Lung (tissue), 11 donors: ENCODE measurements at regions not wholly inside any gene's neighbourhood (a gene's known extent, or its start where the extent isn't known, plus 50 kb on each side); places are given as distances from the start of the nearest gene placed in this dataset.

Source experiments
- ATAC-seq: fragments of 200-7000 bp; cut with Tn5 transposase; one replicate; pipeline ENCODE4 v1.9.1; 2020; ENCODE audit warnings: moderate number of reproducible peaks; ENCODE audit not compliant: insufficient read depth, low FRiP score
- DNase-seq, 3 donors: peaks; one replicate each; pipeline ENCODE4 v3.0.0-alpha.2; 2013 to 2017
- H3K27ac ChIP-seq, 2 donors: one replicate each; pipeline ENCODE4 v1.5.1; 2013; ENCODE audit warnings: mild to moderate bottlenecking in 2 of 2, moderate library complexity in 2 of 2, control low read depth in 1 of 2, inconsistent platforms in 1 of 2, low read depth in 1 of 2, low read length in 1 of 2
- H3K27me3 ChIP-seq, 3 donors: one replicate each; pipeline ENCODE4 v1.5.1; 2013; ENCODE audit warnings: low read length in 2 of 3; ENCODE audit not compliant: control insufficient read depth in 3 of 3, insufficient read depth in 3 of 3
- H3K36me3 ChIP-seq, 4 donors: one replicate each; pipeline ENCODE4 v1.5.1; 2013; ENCODE audit warnings: low read length in 4 of 4, mild to moderate bottlenecking in 1 of 4, moderate library complexity in 1 of 4; ENCODE audit not compliant: control insufficient read depth in 4 of 4, insufficient read depth in 4 of 4
- H3K4me1 ChIP-seq, 5 donors: one replicate each; pipeline ENCODE4 v1.5.1; 2013; ENCODE audit warnings: low read length in 5 of 5, mild to moderate bottlenecking in 2 of 5, moderate library complexity in 1 of 5; ENCODE audit not compliant: control insufficient read depth in 5 of 5, insufficient read depth in 5 of 5
- H3K4me3 ChIP-seq: one replicate; pipeline ENCODE4 v1.5.1; 2013; ENCODE audit warnings: mild to moderate bottlenecking, control low read depth, moderate library complexity
- H3K9ac ChIP-seq, 2 donors: one replicate each; pipeline ENCODE4 v1.5.1; 2013; ENCODE audit warnings: low read length in 2 of 2, control low read depth in 1 of 2; ENCODE audit not compliant: insufficient read depth in 1 of 2
- H3K9me3 ChIP-seq, 4 donors: one replicate each; pipeline ENCODE4 v1.5.1; 2013; ENCODE audit warnings: low read length in 3 of 4, mild to moderate bottlenecking in 1 of 4, moderate library complexity in 1 of 4; ENCODE audit not compliant: control insufficient read depth in 4 of 4, insufficient read depth in 3 of 4
- WGBS, 2 donors: extraction: QIAGEN DNeasy Blood & Tissue Kit; methylation state at CpG; one replicate each; pipeline ENCODE4 v1.1.7; 2013; 5-methylcytosine and 5-hydroxymethylcytosine counted together
- TF ChIP-seq, protein P1 (sequence below): IDR thresholded peaks from 2 replicates; pipeline ENCODE4 v1.5.1; 2012; ENCODE audit warnings: mild to moderate bottlenecking; ENCODE audit errors: control extremely low read depth, extremely low read depth
- donor health status: control.
- donor health status: control.
- donor health status: Bipolar disorder and iron deficiency.
- donor health status: healthy.
- donor health status: DM: yes; HTN: yes; CAD: no.

DNA sequence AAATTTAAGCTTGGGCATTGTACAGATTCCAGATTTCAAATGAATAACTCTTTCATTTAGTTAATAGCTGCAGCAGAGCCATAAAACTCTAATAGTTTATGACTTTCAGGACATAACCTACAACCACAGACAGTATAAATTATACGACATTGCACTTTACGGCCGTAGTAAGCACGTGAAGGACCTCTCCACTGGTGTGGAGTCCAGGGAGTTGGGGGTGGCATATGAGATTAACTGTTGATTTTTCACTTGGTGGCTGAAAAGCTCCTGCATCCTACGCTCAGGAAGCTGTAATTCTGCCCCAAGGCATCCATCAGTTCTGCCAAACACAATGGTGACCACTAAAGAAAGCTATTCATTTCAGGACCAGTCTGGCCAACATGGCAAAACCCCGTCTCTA is 376.2 kb downstream of the SOX11 start:
- no peak for ATAC-seq
- TF ChIP-seq, protein P1, sequence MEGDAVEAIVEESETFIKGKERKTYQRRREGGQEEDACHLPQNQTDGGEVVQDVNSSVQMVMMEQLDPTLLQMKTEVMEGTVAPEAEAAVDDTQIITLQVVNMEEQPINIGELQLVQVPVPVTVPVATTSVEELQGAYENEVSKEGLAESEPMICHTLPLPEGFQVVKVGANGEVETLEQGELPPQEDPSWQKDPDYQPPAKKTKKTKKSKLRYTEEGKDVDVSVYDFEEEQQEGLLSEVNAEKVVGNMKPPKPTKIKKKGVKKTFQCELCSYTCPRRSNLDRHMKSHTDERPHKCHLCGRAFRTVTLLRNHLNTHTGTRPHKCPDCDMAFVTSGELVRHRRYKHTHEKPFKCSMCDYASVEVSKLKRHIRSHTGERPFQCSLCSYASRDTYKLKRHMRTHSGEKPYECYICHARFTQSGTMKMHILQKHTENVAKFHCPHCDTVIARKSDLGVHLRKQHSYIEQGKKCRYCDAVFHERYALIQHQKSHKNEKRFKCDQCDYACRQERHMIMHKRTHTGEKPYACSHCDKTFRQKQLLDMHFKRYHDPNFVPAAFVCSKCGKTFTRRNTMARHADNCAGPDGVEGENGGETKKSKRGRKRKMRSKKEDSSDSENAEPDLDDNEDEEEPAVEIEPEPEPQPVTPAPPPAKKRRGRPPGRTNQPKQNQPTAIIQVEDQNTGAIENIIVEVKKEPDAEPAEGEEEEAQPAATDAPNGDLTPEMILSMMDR, result no peak
- WGBS, 2 donors, result 74 to 87% methylated on average over 6 of the region's 6 CpGs

GRCh38 chr2:6069381-6069780 is 377.2 kb downstream of the SOX11 start:
- Histone ChIP-seq H3K4me1 (peaks cover 0 to 24% (median 4%) of the 10 kb centered on the region in 5 donors), H3K9ac (no peak overlapping the region), H3K9me3 (no peaks in the 10 kb centered on the region), H3K36me3 (no peaks in the 10 kb centered on the region), H3K27me3 (no peaks in the 10 kb centered on the region), H3K4me3 (no peak overlapping the region), H3K27ac (no peak overlapping the region)
- peak in 2 of 3 donors; percentile 27 to 41 for DNase-seq
- no peak for ATAC-seq
- 59% methylated on average over 5 of the region's 5 CpGs for WGBS, 2 donors
- TF ChIP-seq, protein P1, result no peak

More for the DNA sequence above, 376.2 kb downstream of the SOX11 start:
- no peak overlapping the region for H3K4me3 ChIP-seq
- H3K27ac ChIP-seq, result no peak overlapping the region
- H3K36me3 ChIP-seq, result no peaks in the 10 kb centered on the region
- H3K9ac ChIP-seq, result no peak overlapping the region
- H3K4me1 ChIP-seq, result peaks cover 0 to 20% (median 4%) of the 10 kb centered on the region in 5 donors
- no peaks in the 10 kb centered on the region for H3K9me3 ChIP-seq
- H3K27me3 ChIP-seq, result no peaks in the 10 kb centered on the region
- DNase-seq, result no peak

- DNase-seq, result no peak
Observed at GRCh38 chr2:6071519-6071918, 379.3 kb downstream of the SOX11 start.

More at GRCh38 chr2:6071519-6071918, 379.3 kb downstream of the SOX11 start:
- Histone ChIP-seq H3K4me3 (no peak overlapping the region), H3K9me3 (no peaks in the 10 kb centered on the region), H3K4me1 (peaks cover 0 to 24% (median 4%) of the 10 kb centered on the region in 5 donors), H3K27ac (no peak overlapping the region), H3K9ac (no peak overlapping the region), H3K27me3 (no peaks in the 10 kb centered on the region), H3K36me3 (no peaks in the 10 kb centered on the region)
- WGBS, 2 donors, result 68 to 70% methylated on average over 4 of the region's 4 CpGs
- ATAC-seq, result no peak
- TF ChIP-seq, protein P1, result no peak
